ENCODE measurements at regions not wholly inside any gene's neighbourhood (a gene's known extent, or its start where the extent isn't known, plus 50 kb on each side); places are given as distances from the start of the nearest gene placed in this dataset.
"Not testable (repeated sequence)": the region's sequence is repeated elsewhere in the genome, so short reads cannot be mapped to it uniquely, and the experiment has no call there.

DNA sequence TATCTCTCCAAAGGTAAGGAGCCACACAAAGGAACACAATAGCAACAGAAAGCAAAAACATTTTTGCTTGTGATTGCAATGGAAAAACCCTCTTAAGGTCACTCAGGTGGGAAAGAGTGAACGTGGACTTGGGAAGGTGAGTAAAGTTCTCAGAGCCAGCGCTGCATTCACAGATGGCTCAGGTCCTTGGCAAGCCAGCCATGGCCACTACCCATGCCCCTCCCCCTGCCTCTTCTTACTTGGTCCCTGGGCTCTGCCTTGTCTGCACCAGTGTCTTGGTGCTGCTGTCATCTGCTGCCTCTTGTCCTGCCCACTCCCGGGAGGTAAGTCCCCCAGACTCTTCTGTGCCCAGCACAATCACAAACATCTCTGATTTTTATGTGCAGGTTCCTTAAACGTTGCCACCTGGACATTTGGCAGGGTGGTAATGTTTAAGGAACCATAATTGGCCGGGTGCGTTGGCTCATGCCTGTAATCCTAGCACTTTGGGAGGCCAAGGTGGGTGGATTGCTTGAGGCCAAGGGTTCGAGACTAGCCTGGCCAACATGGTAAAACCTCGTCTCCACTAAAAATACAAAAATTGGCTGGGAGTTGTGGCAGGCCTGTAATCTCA, 74.6 kb downstream of the FEM1C start:
- DNase-seq (ENCODE audit: low spot score), result no peak

DNA sequence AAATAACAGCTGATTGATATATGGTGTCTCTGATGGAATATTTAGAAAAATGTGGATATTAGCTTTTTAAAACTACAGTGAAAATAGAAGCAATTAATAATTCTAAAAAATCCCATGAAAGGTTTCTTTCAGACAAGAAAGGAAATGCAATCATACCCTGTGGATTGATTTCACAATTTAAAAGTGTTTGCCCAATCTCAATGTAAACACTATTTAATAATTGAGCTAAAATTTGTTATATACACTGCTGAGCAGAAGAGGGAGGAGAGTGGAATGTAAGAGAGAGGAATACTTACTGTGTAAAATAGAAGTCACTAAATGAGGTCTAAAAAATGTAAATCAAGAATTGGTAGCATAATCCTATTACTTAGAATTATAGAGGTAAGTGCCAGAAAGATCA, 76.9 kb downstream of the FEM1C start:
- DNase-seq (ENCODE audit: low spot score), result no peak

DNA sequence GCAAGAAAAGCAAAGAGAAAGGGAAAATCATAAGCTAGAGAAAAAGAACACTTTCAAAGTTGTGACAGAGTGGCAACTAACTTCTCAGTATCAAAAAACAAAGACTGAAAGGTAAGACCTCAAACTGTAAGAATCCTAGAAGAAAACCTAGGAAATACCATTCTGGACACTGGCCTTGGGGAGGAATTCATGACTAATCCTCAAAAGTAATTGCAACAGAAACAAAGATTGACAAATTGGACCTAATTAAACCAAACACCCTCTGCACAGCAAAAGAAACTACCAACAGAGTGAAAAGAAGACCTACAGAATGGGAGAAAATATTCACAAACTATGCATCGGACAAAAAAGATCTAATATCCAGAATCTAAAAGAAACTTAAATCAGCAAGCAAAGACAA, 79.1 kb downstream of the FEM1C start:
- no peak for DNase-seq (ENCODE audit: low spot score)

DNA sequence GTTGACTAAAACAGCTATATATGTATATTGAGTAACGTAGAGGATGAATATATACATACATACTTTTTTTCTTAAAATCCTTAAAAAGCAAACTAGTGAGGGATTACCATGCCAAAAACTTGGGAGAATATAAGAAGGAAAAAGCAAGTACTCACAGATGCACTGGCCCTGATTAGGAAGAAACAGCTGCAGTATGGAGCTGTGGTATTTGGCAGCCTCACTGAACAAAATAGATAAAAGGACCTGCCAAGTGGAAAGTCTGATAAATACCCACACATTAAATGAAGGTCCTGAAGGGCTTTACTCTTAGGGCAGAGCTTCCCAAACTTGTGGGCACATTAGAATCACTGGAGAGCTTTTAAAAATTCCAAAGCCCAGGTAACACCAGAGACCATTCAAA, 80.6 kb downstream of the FEM1C start:
- DNase-seq (ENCODE audit: low spot score), result no peak

DNA sequence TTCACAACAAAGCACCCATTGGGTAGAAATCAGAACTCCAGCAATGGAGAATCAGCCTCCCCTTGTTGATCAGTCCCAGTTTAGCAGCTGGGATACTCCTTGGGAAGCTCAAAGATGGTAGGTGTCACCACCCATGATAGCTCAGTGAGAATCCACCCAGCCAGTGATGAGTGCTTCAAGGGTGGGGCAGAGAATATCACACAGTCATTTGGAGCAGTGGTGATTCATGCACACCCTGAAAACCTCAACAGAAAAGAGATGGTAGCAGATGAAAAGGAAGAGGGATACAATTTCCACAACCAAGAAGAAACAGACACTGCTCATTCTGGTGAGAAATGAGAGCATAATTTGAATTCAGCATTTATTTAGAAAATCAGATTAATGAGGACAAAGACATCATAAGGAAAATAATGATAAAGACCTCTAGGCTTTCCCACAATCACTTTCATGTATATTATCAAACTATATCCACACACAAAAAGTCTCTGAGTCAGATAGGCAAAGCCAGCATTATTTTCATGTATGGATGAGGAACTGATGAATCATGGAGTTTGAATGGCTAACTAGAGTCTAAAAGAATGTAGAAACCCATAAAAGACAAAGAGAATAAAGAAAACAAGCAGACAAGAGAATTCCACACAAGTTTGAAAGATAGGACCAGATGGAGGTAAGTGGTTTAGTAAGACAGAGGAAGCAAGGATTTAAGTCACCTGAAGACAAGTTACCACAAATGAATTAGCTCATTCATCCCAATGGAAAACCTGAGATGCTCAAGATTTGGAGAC, 82.9 kb downstream of the FEM1C start:
- no peak for DNase-seq (ENCODE audit: low spot score)

DNA sequence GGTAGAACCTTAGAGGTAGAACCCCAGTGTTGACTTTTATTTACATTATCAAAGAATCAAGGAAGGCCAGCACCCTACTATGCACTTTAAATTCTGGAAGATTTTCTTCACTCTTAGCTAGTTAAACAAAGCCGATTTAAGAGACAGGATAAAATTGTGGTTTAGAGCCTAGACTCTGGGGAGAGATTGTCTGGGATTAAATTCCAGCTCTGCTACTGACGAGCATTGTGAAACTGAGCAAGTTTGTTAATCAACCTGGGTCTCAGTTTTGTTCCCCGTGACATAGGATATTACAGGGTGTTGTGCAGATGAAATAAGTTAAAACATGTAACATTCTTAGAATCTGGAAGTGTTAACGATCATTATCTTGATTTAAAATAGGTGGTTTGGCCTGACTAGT, 83.5 kb downstream of the FEM1C start:
- DNase-seq (ENCODE audit: low spot score), result no peak

DNA sequence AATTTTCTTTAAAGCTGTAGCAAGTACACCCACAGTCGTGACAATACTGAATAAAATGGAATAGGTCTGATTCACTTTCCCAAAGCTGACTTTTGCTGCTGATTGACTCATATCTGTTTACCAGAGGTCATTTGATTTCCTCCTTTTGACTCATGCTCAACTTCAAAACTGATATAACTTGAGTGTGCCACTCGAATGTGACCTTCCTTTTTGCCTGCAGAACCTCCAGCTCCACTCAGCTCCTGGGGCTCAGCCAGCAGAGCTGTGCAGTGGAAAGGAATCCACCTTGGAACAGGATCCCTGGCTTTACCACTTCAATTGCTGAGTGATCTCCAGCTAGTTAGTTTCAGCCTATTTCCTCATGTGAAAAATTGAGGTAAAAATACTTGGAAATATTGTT, 84.1 kb downstream of the FEM1C start:
- DNase-seq (ENCODE audit: low spot score), result no peak

DNA sequence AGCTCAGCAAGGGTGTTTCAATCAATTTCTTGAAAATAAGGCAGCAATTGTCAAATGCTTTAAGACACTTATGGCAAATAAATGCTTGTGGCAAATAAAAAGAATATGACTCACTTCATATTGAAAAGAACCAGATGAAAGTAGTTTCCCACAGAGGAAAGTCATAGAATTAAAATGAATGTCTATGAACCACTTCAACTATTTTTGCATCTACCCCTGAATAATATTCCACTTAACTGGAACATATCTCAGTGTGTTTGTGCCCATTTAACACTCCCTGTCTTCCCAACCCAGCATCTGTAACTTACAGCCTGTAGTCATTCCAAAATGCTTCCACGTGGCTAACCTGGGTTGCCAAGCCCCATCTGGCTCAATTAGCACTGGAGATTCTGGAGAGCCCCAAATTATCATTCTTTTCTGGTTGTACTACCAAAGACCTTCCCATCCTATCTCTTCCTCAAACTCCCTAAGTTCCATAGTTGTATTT, 84.7 kb downstream of the FEM1C start:
- no peak for DNase-seq (ENCODE audit: low spot score)

DNA sequence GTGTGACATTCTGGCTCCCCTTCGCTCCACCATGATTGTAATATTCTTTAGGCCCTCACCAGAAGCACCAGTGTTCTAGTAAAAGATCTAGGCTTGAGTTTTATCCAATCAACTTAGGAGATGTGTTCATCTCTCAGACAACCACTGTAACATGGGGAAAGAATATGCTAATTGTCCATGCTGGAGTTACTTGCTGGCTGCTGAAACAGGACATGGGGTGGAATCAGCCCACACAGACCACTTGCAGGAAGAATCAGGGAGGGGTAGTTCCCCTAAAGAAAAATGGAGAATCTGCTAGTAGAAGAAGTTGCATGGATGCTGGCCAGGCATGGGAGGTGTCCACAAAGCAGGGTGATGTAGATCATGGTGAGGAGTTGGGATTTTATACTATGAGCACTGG, 86.2 kb downstream of the FEM1C start:
- no peak for DNase-seq (ENCODE audit: low spot score)

DNA sequence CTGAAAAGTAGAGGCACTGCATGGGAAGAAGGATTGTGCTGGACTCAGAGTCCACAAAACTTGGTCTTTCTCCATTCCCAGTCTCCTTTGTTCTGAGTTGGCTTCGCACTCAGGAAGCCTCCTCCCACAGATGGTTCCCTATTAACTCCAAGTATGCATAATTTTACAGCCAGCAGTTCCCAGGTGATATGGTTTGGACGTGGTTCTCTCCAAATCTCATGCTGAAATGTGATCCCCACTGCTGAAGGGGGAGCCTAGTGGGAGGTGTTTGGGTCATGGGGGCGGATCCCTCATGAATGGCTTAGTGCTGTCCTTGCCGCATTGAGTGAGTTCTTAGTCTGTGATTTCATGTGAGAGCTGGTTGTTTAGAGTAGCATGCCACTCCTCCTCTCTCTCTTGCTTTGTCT, 86.6 kb downstream of the FEM1C start:
- no peak for DNase-seq (ENCODE audit: low spot score)

DNA sequence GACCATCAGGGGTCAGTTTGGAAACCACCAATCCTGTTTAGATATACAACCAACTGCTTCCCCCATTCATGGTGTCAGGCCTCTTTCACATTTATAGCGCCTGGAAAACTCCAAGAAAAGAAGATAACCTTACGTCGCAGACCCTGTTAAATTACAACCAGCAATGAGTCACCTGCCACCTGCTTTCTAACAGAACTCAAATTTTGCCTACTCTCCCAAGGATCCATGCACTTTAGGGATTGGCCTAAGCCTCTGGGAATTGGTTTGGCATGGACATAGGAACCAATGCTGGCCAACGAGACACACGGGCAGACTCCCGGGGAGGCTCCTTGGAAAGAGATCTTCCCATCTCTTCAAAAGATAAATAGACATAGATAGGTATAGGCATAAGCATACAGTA, 87.0 kb downstream of the FEM1C start:
- DNase-seq (ENCODE audit: low spot score), result no peak

DNA sequence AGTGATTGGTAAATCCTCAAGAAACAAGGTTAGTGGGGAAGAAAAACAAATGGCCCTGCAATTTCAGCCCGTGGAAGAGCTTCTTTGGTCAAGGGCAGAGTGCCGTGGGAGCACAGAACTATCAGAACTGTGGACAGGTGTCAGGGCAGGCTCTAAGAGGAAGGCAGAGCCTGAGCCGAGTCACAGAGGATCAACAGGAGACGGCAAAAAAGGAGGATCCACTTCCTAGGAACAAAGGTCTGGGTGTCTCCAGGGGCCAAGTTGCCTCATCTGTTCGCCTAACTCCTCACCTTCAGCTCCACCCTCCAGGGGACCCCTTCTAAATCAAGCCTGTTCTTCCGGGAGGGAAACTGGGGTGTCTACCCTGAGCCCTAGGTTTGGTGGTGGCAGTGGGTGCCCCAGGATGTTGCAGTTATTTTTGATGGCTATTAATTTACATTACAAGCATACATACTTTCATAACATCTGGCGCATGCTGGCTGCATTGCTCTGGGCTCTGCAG, 88.0 kb downstream of the FEM1C start:
- no peak for DNase-seq (ENCODE audit: low spot score)

DNA sequence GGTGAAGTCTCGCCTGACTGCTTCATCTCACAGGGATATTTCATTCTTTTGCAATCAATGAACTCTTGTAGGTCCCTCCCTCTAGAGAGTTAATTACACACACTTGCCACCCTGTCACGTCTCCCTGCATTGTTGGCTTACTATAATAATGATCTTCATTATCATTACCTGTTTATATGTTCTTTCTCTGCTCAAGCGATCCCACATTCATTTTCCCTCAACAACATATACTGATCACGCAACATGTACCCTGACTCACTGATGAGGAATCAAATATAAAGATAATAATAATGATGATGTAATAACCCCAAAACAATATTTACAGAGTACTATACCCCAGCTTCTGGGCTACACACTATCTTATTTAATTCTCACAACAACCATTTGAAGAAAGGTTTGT, 88.5 kb downstream of the FEM1C start:
- DNase-seq (ENCODE audit: low spot score), result no peak

DNA sequence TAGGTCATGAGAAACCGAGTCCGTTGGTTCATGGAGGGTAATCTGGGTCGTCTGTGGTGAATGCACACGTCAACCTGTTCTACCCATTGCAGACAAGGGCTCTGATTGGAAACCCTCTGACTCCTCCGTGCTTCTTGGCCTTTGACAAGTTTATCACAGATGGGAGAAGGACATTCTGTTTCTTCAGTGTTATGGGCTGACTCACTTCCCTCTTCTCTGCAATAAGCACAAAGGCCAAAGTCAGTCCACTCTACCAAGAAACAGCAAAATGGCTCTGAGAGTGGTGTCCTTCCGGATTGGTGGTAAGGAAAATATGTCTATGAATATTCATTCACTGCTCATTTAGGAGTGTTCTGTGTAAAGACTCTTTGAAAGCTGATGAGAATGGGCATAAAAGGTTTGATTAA, 89.3 kb downstream of the FEM1C start:
- DNase-seq (ENCODE audit: low spot score), result no peak

DNA sequence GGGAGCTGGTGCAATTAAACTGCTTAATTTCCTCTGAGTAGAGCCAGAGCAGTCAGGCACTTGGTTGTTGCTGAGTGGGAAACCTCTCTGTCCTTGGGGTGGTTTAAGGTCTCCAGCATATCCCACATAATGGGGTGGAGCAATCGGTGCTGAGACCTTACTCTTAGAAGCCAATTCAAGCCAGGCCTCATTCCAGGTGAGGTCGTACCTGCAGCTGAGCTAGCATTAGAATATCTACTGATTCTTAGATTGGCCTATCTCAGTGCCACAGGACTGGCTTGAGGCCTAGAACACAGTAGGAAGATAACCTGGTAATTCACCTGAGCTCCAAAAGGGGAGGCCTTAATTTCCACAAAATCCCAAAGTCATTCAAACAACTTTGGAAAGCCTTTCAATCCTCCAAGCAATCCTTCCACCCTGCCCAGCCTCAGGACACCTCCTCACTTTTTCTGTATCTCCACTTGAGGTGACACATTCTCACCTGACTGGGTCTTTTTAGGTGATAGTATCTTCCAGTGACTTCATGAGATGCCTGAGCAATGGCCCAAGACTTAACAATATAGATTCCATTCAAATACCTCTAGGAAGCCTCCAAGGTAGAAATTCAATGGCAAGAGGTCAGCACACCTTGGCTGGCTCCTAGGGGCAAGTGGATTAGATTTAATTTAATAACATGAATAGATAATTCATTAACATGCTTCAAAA, 91.0 kb downstream of the FEM1C start:
- no peak for DNase-seq (ENCODE audit: low spot score)

DNA sequence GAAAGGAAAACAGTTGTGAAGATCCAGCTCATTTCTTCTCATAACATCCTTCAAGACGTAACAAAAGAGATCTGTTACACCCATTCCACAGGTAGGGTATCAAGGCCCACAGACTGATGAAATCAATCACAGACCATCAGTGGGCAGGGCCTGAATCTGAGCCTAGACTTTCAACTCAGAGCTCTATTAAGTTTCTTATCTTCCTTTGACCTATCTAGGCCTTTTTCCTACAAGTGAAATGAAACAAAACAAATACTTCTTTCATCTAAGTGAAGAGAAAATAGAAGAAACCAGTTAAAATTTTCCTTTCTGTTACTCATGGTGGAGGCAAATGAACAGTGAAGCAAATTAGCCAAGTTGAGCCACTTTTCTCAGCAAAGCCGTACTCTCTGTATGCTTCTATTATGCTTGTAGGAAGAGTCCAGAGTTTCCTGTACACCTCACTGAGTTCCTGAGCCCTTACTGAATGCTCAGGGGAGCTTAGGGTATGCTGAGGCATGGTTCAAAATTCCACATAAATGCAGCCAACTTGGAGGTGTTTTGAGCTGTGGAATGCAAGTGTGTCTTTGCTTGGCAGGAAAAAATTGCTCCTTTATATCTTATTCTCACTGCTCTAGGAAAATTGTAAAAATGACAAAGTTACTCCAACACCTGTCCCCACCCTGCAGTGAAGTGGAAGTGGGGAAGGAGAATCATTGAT, 91.9 kb downstream of the FEM1C start:
- no peak for DNase-seq (ENCODE audit: low spot score)

DNA sequence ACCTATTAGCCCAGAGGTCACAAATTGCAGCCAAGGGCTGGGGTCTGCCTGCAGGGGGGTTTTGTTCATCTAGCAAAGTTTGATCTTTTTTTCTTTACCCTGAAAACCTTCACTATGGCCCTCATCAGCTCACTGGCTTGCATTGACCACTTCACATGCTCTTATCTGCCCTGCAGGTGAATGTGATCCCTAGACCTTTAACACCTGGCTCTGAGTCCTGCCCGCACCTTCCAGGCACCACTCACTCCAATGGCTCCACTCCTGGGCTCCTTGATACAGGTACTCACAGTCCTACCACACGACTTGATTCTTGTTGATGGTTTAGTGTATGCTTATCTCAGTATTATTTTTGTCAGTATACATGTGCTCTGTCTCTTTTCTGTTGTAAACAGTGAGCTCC, 92.5 kb downstream of the FEM1C start:
- DNase-seq (ENCODE audit: low spot score), result no peak

DNA sequence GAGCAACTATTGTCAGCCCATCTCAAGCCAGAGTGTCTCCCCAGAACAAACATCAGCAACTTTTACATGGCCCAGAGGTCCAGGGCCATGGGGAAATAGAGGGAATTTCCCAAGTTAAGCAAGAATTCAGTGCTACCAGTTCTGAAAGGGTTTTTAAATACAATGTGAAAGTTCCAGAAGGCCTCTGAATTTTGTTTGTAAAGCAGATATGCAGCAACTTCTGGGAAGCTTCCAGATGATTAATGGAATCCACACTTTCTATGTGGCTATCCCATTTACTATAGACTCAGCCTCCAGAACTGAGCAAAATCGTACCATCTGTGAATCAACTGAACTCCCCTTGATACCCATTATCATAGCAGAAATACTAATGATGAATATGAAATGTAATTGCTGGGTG, 93.8 kb downstream of the FEM1C start:
- no peak for DNase-seq (ENCODE audit: low spot score)

DNA sequence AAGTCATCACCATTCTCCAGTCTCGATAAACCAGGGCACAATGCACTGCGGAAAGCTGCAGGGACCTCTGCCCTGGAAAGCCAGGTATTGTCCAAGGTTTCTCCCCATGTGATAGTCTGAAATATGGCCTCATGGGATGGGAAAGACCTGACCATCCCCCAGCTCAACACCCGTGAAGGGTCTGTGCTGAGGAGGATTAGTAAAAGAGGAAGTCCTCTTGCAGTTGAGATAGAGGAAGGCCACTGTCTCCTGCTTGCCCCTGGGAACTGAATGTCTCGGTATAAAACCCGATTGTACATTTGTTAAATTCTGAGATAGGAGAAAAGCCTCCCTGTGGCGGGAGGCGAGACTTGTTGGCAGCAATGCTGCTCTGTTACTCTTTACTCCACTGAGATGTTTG, 95.9 kb downstream of the FEM1C start:
- not testable (repeated sequence) for DNase-seq (ENCODE audit: low spot score)

DNA sequence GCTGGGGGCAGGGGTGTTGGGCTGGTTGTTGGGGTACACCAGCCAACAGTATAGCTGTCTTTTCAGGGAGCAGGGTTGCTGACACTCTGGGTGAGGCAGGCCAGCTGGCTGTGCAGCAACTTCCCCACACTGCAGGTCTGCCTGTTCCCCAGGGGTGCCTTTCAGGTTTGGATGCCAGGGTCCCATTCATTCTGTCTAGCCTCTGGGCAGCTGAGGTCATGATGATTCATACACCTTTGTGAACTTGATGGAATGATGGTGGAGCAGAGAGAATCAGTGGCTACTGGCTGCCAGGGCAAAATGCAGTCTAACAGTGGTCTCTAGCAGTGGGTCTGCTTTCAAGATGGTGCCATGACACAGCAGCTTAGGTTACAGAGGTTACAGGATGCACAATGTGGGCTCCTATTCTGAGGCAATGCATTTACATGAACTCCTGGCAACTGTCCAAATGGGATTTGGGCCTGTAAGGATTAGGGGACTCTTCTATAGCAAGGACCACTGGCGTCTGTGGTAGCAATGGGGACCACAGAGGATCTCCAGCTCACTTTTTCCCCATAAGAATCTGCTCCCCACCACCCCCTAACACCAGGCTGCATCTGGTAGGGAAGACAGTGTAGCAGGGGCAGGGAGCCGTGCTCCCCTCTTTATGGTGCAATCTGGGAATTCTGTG, 103.7 kb downstream of the FEM1C start:
- no peak for DNase-seq (ENCODE audit: low spot score)

DNA sequence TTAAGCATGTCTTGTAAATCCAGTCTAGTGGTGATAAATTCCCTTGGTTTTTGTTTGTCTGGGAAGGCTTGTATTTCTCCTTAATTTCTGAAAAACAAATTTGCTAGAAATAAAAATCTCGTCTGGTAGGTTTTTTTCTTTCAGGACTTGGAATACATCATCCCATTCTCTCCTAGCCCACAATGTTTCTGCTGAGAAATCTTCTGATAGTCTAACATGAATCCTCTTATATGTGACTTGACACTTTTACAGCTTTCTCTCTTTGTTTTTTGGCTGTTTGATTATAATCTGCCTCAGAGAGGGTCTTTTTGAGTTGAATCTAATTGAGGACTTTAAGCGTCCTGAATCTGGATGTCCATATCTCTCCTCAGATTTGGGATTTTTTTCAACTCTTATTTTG, 104.9 kb downstream of the FEM1C start:
- DNase-seq (ENCODE audit: low spot score), result no peak

DNA sequence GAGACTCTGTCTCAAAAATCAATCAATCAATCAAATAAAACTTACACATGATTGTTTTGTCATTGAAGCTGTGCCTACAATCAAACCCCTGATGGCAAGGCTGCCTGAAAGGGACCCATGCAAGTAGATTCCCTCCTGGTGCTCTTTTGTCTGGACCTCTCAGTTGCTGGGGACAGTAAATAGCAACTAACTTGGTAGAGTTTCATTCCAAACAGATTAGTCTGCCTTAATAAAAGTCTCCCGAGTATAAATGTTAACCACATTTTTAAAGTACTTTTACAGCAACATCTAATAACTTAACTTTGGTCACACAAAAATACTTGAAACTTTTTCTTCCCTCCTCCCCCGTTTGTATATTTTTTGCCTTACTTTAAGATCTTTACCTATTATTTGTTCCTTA, 105.5 kb downstream of the FEM1C start:
- no peak for DNase-seq (ENCODE audit: low spot score)

Data from pons (tissue), 1 donor.